ENCODE measurements at regions not wholly inside any gene's neighbourhood (a gene's known extent, or its start where the extent isn't known, plus 50 kb on each side); places are given as distances from the start of the nearest gene placed in this dataset.

- TF ChIP-seq CTCF (IDR thresholded peaks at IDR 0.05; ENCODE audit: low read depth, low read length) = no peak
- TF ChIP-seq EZH2phosphoT487 (IDR thresholded peaks at IDR 0.05; ENCODE audit: low read depth) = no peak
These were observed 256.1 kb upstream of the RPL38 start for GRCh38 chr17:73947281-73947965.

All from OCI-LY3 (cell line).